Activated naive CD8-positive, alpha-beta T cell treated with anti-CD3 and anti-CD28 coated beads, Interleukin-2, amount 50 U/mL, for 16 hours (primary cell): ENCODE measurements at regions not wholly inside any gene's neighbourhood (a gene's known extent, or its start where the extent isn't known, plus 50 kb on each side); places are given as distances from the start of the nearest gene placed in this dataset.
"Not testable (repeated sequence)": the region's sequence is repeated elsewhere in the genome, so short reads cannot be mapped to it uniquely, and the experiment has no call there.

Experiments used
- DNase-seq: peaks from one replicate; pipeline ENCODE4 v3.0.0-alpha.2; 2020; ENCODE audit warnings: low read depth, low spot score

GRCh38 chr1:185439727-185440415, 122.8 kb upstream of the IVNS1ABP start:
- no peak for DNase-seq

DNA sequence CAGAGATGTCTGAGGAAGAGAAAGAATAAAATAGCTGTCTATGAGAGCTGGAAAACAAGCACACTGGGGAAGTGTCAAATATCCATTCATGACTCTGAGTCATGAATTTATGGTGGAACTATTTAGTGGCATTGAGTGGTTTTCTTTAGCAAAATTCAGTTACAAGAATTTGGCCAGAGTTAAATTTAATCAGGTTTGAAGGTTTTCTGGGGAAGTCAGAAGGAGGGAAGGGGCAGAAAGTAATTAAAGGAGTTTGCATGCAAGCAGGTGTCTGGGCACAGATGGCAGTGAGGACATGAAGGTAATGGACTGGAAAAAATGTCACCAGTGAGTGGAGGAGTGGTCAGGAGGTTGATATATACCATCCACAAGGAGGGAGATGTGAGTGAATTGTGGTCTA, 121.9 kb upstream of the IVNS1ABP start:
- DNase-seq: no peak

DNA sequence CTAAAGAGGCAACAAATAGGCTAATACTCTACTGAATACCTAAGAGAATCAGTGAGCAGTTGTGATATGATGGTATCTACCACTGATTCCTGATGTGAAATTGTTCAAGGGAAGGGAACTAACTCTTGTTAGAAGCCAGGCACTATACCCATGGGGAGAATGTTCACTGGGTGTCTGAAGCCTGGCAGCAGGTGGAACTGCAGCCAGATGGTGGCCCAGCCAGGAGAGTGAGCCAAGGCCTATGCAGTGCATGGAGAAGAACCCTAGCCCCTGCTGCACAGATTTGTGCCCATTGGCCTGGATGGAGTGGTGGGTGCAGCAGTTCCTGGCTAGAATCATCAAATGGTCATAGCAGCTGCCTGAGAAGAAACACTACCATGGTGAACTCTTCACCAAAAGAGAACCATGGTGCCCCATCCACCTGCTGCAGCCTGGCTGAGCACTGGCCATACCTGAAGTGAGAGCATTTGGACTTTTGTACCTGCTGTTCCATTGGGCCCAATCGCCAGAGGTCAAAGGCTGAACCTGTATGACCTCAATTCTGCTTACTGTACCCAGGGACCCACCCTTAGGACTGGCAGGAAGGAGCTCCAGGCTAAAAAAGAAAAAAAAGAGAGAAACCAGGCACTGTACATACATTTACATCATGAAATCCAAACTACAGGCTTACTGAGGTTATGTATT, 118.8 kb upstream of the IVNS1ABP start:
- DNase-seq: no peak

GRCh38 chr1:185434721-185435120, 117.7 kb upstream of the IVNS1ABP start:
- DNase-seq: no peak

DNA sequence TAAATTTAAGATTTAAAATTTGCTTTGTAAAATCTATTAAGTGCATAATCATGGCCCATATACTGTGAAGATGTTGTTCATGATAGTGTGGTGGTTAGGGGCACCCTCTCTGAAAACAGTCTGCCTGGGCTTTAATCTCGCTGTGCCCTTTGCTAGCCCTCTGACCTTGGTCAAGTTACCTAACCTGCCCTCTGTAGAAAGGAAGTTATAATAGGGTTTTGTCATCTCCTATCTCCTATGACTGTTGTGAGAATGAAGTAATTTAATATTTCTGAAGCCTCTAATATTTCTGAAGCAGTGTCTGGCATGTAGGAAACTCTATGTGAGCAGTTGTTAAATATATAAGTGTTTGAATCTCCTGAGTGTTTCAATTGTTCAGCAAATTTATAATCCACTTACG, 116.6 kb upstream of the IVNS1ABP start:
- DNase-seq: no peak

GRCh38 chr1:185432948-185433347, 115.9 kb upstream of the IVNS1ABP start:
- DNase-seq: no peak

GRCh38 chr1:185431612-185432011, 114.6 kb upstream of the IVNS1ABP start:
- DNase-seq: no peak

DNA sequence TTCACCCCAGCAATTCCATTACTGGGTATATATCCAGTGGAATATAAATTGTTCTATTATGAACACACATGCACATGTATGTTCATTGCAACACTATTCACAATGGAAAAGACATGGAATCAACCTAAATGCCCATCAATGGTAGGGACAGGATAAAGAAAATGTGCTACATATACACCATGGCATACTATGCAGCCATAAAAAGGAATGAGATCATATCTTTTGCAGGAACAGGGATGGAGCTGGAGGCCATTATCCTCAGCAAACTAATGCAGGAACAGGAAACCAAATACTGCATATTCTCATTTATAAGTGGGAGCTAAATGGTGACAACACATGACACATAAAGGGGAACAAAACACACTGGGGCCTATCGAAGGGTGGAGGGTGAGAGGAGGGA, 112.6 kb upstream of the IVNS1ABP start:
- not testable (repeated sequence) for DNase-seq

DNA sequence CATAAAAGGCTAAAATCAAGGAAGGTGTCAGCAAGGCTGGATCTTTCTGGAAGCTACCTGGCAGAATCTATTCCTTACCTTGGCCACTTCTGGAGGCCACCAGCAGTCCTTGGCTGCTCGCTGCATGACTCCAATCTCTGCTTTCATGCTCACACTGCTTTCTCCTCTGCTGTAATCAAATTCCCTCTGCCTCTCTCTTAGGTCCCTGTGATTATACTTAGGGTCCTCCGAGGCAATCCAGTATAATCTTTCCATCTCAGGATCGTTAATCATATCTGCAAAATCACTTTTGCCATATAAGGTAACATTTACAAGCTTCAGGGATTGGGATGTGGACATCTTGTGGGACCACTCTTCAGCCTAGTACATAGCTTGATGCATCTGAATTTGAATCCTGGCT, 110.7 kb upstream of the IVNS1ABP start:
- DNase-seq: no peak

GRCh38 chr1:185427264-185427663, 110.2 kb upstream of the IVNS1ABP start:
- no peak for DNase-seq

GRCh38 chr1:185426848-185427247, 109.8 kb upstream of the IVNS1ABP start:
- DNase-seq: no peak

- DNase-seq: no peak
These were observed 108.1 kb upstream of the IVNS1ABP start for GRCh38 chr1:185425163-185425562.

GRCh38 chr1:185421485-185422107, 104.6 kb upstream of the IVNS1ABP start:
- DNase-seq: no peak

- no peak for DNase-seq
These were observed 103.6 kb upstream of the IVNS1ABP start for GRCh38 chr1:185420588-185421081.

DNA sequence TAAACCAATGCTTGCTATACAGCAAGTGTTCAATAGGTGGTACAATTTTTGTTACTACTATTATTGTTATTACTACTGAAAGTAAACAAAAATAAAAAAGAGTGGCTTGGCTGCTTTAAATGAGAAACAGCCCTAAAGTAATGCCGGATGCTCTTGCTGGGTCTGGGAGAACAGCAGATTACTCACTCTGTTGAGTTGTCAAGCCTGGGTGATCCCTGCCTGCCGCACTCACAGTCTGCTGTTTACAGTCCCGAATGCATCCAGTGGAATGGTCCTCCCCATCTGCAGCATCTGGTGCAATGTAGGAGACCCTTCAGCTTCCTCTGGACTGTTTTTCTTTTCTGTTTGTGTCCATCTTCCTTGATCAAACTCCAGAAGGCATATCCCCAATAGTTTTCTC, 102.7 kb upstream of the IVNS1ABP start:
- DNase-seq: no peak

DNA sequence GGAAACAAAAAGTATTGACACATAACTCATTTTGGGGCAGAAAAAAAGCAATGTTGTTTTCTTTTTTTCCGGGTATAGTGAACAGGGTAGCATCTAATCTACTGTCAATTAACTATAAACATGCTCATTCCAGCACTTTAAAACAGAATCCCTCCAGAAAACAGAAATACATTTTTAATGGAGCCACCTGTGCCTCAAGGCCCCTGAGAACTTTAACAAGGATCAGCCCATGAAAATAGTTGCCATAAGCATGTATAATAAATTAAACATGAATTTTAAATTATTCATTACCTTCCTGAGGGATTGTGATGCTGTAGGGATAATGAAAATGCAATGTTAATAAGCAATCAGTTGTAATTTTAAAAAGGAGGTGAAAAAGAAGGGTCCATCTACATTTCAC, 101.4 kb upstream of the IVNS1ABP start:
- DNase-seq: no peak

- no peak for DNase-seq
These were observed 95.5 kb upstream of the IVNS1ABP start for GRCh38 chr1:185412385-185413087.

DNA sequence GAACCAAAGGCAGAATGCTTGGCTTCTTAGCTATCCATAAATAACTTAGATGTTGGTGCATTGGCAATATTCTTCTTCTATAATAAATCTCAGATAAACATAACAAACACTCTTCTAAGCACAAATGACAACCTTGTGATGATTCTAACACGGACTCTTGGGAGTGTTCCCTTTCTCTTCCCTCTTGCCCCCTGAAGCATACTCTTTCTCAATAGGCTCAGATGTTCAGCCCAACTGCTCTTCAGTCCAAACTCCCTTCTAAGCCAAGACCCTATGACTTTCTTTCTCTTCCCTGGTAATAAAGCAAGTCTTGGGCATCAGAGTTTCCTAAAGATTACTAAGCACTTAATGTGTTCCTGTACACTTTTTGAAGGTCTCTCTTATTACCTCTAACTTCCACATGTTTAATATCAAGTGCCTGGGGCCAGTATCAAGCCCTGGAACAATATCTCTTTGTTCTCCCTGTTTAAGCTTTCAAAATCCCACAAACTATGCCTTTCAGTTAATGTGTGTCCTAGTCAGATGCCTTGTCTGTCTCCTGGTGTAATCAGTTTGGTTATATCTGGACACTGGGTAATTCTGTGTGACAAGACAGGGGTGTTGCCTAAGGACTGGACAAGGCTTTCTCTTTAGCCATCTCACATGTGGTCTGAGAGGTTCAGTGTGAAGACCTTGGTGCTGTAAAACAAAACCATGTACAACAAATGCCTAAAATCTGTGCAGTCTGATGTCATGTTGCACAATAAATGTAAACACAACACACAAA, 92.9 kb upstream of the IVNS1ABP start:
- no peak for DNase-seq

DNA sequence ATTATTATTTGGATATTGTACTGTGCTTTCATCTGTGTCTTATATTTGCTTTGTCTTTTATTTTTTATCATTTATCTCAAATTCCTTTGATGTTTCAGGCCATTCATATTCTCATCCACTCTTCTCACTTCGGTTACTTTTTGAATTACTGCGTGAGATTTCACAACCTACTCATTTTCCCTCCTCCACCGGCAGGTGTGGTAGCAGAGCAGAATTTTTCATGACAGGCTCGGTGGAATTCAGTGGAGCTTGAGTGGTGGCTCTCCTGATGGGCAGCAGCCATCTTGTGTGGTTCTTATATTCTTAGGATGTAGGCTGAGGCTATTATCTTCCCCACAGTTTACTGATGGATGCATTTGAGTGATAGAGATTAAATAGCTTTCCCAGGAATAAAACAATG, 92.3 kb upstream of the IVNS1ABP start:
- no peak for DNase-seq

GRCh38 chr1:185408700-185409270, 91.7 kb upstream of the IVNS1ABP start:
- no peak for DNase-seq

- DNase-seq: no peak
These were observed 89.6 kb upstream of the IVNS1ABP start for GRCh38 chr1:185406691-185407009.
